Activated T-helper 2 cell treated with anti-CD3 and anti-CD28 coated beads, Interferon-gamma antibody, Interleukin-2, Interleukin-4, amounts not matched to agents 10 μg/mL and 5 μg/mL and 100 μg/mL, durations not matched to agents 14 hours and 24 hours and 36 hours (primary cell): ENCODE measurements at regions not wholly inside any gene's neighbourhood (a gene's known extent, or its start where the extent isn't known, plus 50 kb on each side); places are given as distances from the start of the nearest gene placed in this dataset.

Experiments used
- DNase-seq: peaks from one replicate; pipeline ENCODE4 v3.0.0; 2021; ENCODE audit warnings: low spot score
- H3K27ac Mint-ChIP-seq: one replicate; pipeline ENCODE4 v1.8.0; 2021; ENCODE audit warnings: mixed read lengths
- H3K27me3 Mint-ChIP-seq: one replicate; pipeline ENCODE4 v1.8.0; 2021; ENCODE audit warnings: low read depth, mixed read lengths
- H3K36me3 Mint-ChIP-seq: one replicate; pipeline ENCODE4 v1.8.0; 2021; ENCODE audit warnings: low read depth, mixed read lengths
- H3K4me1 Mint-ChIP-seq: one replicate; pipeline ENCODE4 v1.8.0; 2021; ENCODE audit warnings: low read depth, mixed read lengths
- H3K4me3 Mint-ChIP-seq: one replicate; pipeline ENCODE4 v1.8.0; 2021; ENCODE audit warnings: low read depth, mild to moderate bottlenecking, moderate library complexity, mixed read lengths
- H3K9me3 Mint-ChIP-seq: one replicate; pipeline ENCODE4 v1.8.0; 2021; ENCODE audit warnings: mixed read lengths
- intact Hi-C: fragments of 100-400 bp; cut with micrococcal nuclease; formaldehyde crosslinking; loops from one replicate; pipeline ENCODE4 v1.15.1; 2023

GRCh38 chr10:21299330-21299729, 226.2 kb downstream of the SKIDA1 start:
- intact Hi-C loops, result no loop called here
- Mint-ChIP-seq H3K9me3 (no peaks in the 10 kb centered on the region), H3K27ac (no peak overlapping the region), H3K4me1 (no peaks in the 10 kb centered on the region), H3K4me3 (no peak overlapping the region), H3K27me3 (peaks cover 3% of the 10 kb centered on the region), H3K36me3 (no peaks in the 10 kb centered on the region)
- no peak for DNase-seq

- intact Hi-C loops, result no loop called here
Observed at GRCh38 chr10:21298701-21299100, 226.8 kb downstream of the SKIDA1 start.

GRCh38 chr10:21297603-21298383, 227.7 kb downstream of the SKIDA1 start:
- no peaks in the 10 kb centered on the region for H3K36me3 Mint-ChIP-seq
- H3K27me3 Mint-ChIP-seq, result peaks cover 19% of the 10 kb centered on the region
- H3K4me1 Mint-ChIP-seq, result no peaks in the 10 kb centered on the region
- H3K4me3 Mint-ChIP-seq, result no peak overlapping the region
- H3K9me3 Mint-ChIP-seq, result no peaks in the 10 kb centered on the region
- no peak for DNase-seq
- no peak overlapping the region for H3K27ac Mint-ChIP-seq
- intact Hi-C loops, result no loop called here

More at GRCh38 chr10:21298701-21299100, 226.8 kb downstream of the SKIDA1 start:
- Mint-ChIP-seq H3K4me1 (no peaks in the 10 kb centered on the region), H3K4me3 (no peak overlapping the region), H3K36me3 (no peaks in the 10 kb centered on the region), H3K9me3 (no peaks in the 10 kb centered on the region), H3K27ac (no peak overlapping the region), H3K27me3 (peaks cover 10% of the 10 kb centered on the region)
- DNase-seq, result no peak

GRCh38 chr10:21296575-21297355, 228.7 kb downstream of the SKIDA1 start:
- H3K27ac Mint-ChIP-seq, result no peak overlapping the region
- intact Hi-C loops, result no loop called here
- no peaks in the 10 kb centered on the region for H3K36me3 Mint-ChIP-seq
- peaks cover 21% of the 10 kb centered on the region for H3K27me3 Mint-ChIP-seq
- no peaks in the 10 kb centered on the region for H3K4me1 Mint-ChIP-seq
- no peaks in the 10 kb centered on the region for H3K9me3 Mint-ChIP-seq
- H3K4me3 Mint-ChIP-seq, result no peak overlapping the region
- DNase-seq, result no peak

- H3K36me3 Mint-ChIP-seq, result no peaks in the 10 kb centered on the region
Observed at GRCh38 chr10:21293518-21294356, 231.7 kb downstream of the SKIDA1 start.

GRCh38 chr10:21292763-21293517, 232.5 kb downstream of the SKIDA1 start:
- H3K9me3 Mint-ChIP-seq, result no peaks in the 10 kb centered on the region
- H3K4me3 Mint-ChIP-seq, result no peak overlapping the region
- H3K4me1 Mint-ChIP-seq, result no peaks in the 10 kb centered on the region
- no peaks in the 10 kb centered on the region for H3K36me3 Mint-ChIP-seq
- intact Hi-C loops, result no loop called here
- no peak for DNase-seq
- H3K27me3 Mint-ChIP-seq, result peaks cover 21% of the 10 kb centered on the region
- H3K27ac Mint-ChIP-seq, result no peak overlapping the region

More at GRCh38 chr10:21293518-21294356, 231.7 kb downstream of the SKIDA1 start:
- Mint-ChIP-seq H3K4me1 (no peaks in the 10 kb centered on the region), H3K27me3 (peaks cover 21% of the 10 kb centered on the region), H3K4me3 (no peak overlapping the region), H3K9me3 (no peaks in the 10 kb centered on the region), H3K27ac (no peak overlapping the region)
- intact Hi-C loops, result no loop called here
- no peak for DNase-seq

- H3K9me3 Mint-ChIP-seq, result no peaks in the 10 kb centered on the region
- no peak for DNase-seq
- intact Hi-C loops, result no loop called here
Observed at GRCh38 chr10:21290499-21291160, 234.9 kb downstream of the SKIDA1 start.

GRCh38 chr10:21289961-21290360, 235.5 kb downstream of the SKIDA1 start:
- Mint-ChIP-seq H3K36me3 (no peaks in the 10 kb centered on the region), H3K4me1 (no peaks in the 10 kb centered on the region), H3K4me3 (no peak overlapping the region), H3K9me3 (no peaks in the 10 kb centered on the region), H3K27ac (no peak overlapping the region), H3K27me3 (peaks cover 19% of the 10 kb centered on the region)
- intact Hi-C loops, result no loop called here
- no peak for DNase-seq

More at GRCh38 chr10:21290499-21291160, 234.9 kb downstream of the SKIDA1 start:
- Mint-ChIP-seq H3K4me1 (no peaks in the 10 kb centered on the region), H3K27me3 (peaks cover 19% of the 10 kb centered on the region), H3K36me3 (no peaks in the 10 kb centered on the region), H3K27ac (no peak overlapping the region), H3K4me3 (no peak overlapping the region)

- no peaks in the 10 kb centered on the region for H3K36me3 Mint-ChIP-seq
- DNase-seq, result no peak
- no peak overlapping the region for H3K27ac Mint-ChIP-seq
- no peak overlapping the region for H3K4me3 Mint-ChIP-seq
- intact Hi-C loops, result no loop called here
- H3K27me3 Mint-ChIP-seq, result peaks cover 17% of the 10 kb centered on the region
- H3K9me3 Mint-ChIP-seq, result no peaks in the 10 kb centered on the region
- no peaks in the 10 kb centered on the region for H3K4me1 Mint-ChIP-seq
Observed at GRCh38 chr10:21289271-21289670, 236.2 kb downstream of the SKIDA1 start.

- DNase-seq, result no peak
- no peaks in the 10 kb centered on the region for H3K36me3 Mint-ChIP-seq
Observed at GRCh38 chr10:21285742-21286331, 239.6 kb downstream of the SKIDA1 start.

GRCh38 chr10:21285207-21285606, 240.3 kb downstream of the SKIDA1 start:
- H3K4me1 Mint-ChIP-seq, result no peaks in the 10 kb centered on the region
- no peak overlapping the region for H3K27ac Mint-ChIP-seq
- H3K4me3 Mint-ChIP-seq, result no peak overlapping the region
- no peaks in the 10 kb centered on the region for H3K9me3 Mint-ChIP-seq
- no peak for DNase-seq
- intact Hi-C loops, result no loop called here
- H3K27me3 Mint-ChIP-seq, result no peaks in the 10 kb centered on the region
- no peaks in the 10 kb centered on the region for H3K36me3 Mint-ChIP-seq

More at GRCh38 chr10:21285742-21286331, 239.6 kb downstream of the SKIDA1 start:
- H3K27ac Mint-ChIP-seq, result no peak overlapping the region
- intact Hi-C loops, result no loop called here
- no peaks in the 10 kb centered on the region for H3K27me3 Mint-ChIP-seq
- H3K9me3 Mint-ChIP-seq, result no peaks in the 10 kb centered on the region
- H3K4me1 Mint-ChIP-seq, result no peaks in the 10 kb centered on the region
- no peak overlapping the region for H3K4me3 Mint-ChIP-seq
